Breast epithelium (tissue), 3 donors: ENCODE measurements at regions not wholly inside any gene's neighbourhood (a gene's known extent, or its start where the extent isn't known, plus 50 kb on each side); places are given as distances from the start of the nearest gene placed in this dataset.

Source experiments
- CTCF ChIP-seq, 3 donors: fragments of 450-650 bp; IDR thresholded peaks; one replicate each; pipeline ENCODE4 v1.5.1; 2016 to 2017; ENCODE audit warnings: antibody characterized with exemption in 3 of 3, mild to moderate bottlenecking in 3 of 3, moderate library complexity in 3 of 3
- POLR2A ChIP-seq: fragments of 450-650 bp; IDR thresholded peaks from one replicate; pipeline ENCODE4 v1.6.1; 2016; ENCODE audit warnings: antibody characterized with exemption, mild to moderate bottlenecking, moderate library complexity

DNA sequence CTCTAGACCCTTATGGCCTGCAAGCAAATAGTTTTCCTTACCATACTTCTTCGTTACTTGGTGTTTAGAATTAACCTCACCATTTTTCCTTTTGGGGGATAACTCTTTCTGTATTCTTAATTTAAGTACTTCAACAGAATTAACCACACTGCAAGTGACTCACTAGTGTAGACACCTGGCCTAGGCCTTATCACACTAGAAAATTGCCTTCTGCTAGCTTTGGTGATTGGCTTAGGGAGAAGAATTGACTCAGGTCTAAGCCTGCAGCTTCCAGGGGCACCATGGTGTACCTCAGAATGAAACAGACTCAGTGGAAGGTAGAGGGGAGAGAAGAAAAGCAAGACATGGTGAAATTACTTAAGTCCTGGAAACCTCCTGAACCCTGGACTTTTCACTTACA, 112.8 kb upstream of the HMHB1 start:
- TF ChIP-seq CTCF (IDR thresholded peaks at IDR 0.05): no peak
- TF ChIP-seq POLR2A: no peak
